ENCODE measurements at regions not wholly inside any gene's neighbourhood (a gene's known extent, or its start where the extent isn't known, plus 50 kb on each side); places are given as distances from the start of the nearest gene placed in this dataset.

DNA sequence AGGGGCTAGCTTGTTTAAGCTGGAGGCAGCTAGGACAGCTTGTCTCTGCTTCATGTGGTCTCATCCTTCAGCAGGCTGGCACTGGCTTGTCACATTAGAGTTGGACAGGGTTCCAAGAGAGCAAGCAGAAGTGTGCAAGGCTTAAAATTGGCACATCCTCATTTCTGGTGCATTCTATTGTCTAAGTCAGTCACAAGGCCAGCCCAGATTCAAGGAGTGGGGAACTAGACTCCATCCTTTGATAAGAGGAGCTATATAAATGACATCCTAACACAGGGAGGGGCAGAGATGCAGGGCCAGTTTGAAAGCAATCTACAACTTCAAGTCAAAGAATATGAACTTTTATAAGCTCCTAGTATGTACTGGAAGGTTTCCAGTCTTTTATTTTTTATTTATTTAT, 313.2 kb downstream of the PTTG2 start:
- Histone ChIP-seq H3K4me3 (ENCODE audit: extremely low read depth in 1 of 4, insufficient read depth in 2 of 4, low read depth in 3 of 4, low read length in 4 of 4) (no peak overlapping the region), H4K91ac (replicated peaks; ENCODE audit: insufficient read length, low read length) (no peak overlapping the region), H2BK15ac (ENCODE audit: low read length) (no peak overlapping the region), H3K9ac (replicated peaks in 1 of 4; ENCODE audit: extremely low read depth in 1 of 4, low read depth in 3 of 4, low read length in 3 of 4) (no peak overlapping the region), H3K4me1 (replicated peaks in 1 of 4; ENCODE audit: control insufficient read depth in 3 of 4, insufficient read depth in 4 of 4, low read length in 3 of 4) (no peaks in the 10 kb centered on the region), H3K36me3 (ENCODE audit: control insufficient read depth in 2 of 4, insufficient read depth in 4 of 4, low read length in 3 of 4) (no peaks in the 10 kb centered on the region), H3K14ac (ENCODE audit: insufficient read length) (no peak overlapping the region), H3K79me1 (ENCODE audit: low read depth, low read length) (no peaks in the 10 kb centered on the region), H4K20me1 (replicated peaks in 1 of 2; ENCODE audit: control insufficient read depth in 1 of 2, insufficient read depth in 2 of 2, low read length in 2 of 2) (no peaks in the 10 kb centered on the region), H3K27ac (ENCODE audit: low read depth, low read length) (no peak overlapping the region), H3K23ac (ENCODE audit: insufficient read length) (no peak overlapping the region), H2AK5ac (ENCODE audit: low read depth, low read length) (no peak overlapping the region), H3K18ac (ENCODE audit: extremely low read depth, low read length) (no peak overlapping the region), H3K56ac (replicated peaks; ENCODE audit: insufficient read length, low read depth, low read length) (no peak overlapping the region), H3K4ac (replicated peaks; ENCODE audit: insufficient read length, low read depth, low read length) (no peak overlapping the region), H2AFZ (ENCODE audit: low read length) (0 out of 2 replicates have a peak overlapping the region, but pooled peaks have one; percentile 53), H2BK5ac (ENCODE audit: low read depth, low read length) (no peak overlapping the region), H2BK12ac (ENCODE audit: low read depth, low read length) (no peak overlapping the region), H3K9me3 (ENCODE audit: insufficient read depth in 2 of 2, low read depth in 1 of 2, low read length in 1 of 2) (no peaks in the 10 kb centered on the region), H3K79me2 (ENCODE audit: control insufficient read depth in 1 of 2, insufficient read depth in 2 of 2, low read length in 2 of 2) (no peaks in the 10 kb centered on the region), H2BK120ac (replicated peaks; ENCODE audit: low read depth, low read length) (no peak overlapping the region), H3K27me3 (replicated peaks in 1 of 4; ENCODE audit: control insufficient read depth in 3 of 4, extremely low read depth in 1 of 4, insufficient read depth in 3 of 4, low read length in 3 of 4) (peaks cover 0 to 1% (median 0%) of the 10 kb centered on the region in 4 experiments; a peak in 1 of 7 replicates), H4K8ac (ENCODE audit: extremely low read depth, insufficient read depth, low read length) (no peak overlapping the region), H4K5ac (ENCODE audit: insufficient read length, low read depth, low read length) (no peak overlapping the region), H3K4me2 (ENCODE audit: insufficient read depth in 1 of 2, low read depth in 2 of 2, low read length in 2 of 2) (no peak overlapping the region), H3K23me2 (ENCODE audit: low read depth, low read length) (no peaks in the 10 kb centered on the region), H2BK20ac (ENCODE audit: low read length) (no peak overlapping the region)
- DNase-seq (ENCODE audit: low read depth in 1 of 2, low spot score in 2 of 2): no peak
- no peak for TF ChIP-seq POU5F1 (IDR thresholded peaks at IDR 0.05; ENCODE audit: low read depth, low read length)
- ChIA-PET POLR2A (ENCODE audit: partially characterized antibody) (no interaction called here), CTCF (ENCODE audit: partially characterized antibody) (interaction anchor here (1.0 to 1.5 kb wide), 2 partner anchors 13 to 17 kb away, joined by 3 read pairs; no protein-coding TSS in a partner anchor)
- no peak for FAIRE-seq
